GM19043 (cell line): ENCODE measurements at regions not wholly inside any gene's neighbourhood (a gene's known extent, or its start where the extent isn't known, plus 50 kb on each side); places are given as distances from the start of the nearest gene placed in this dataset.

Source experiments
- ATAC-seq: cut with Tn5 transposase; IDR thresholded peaks from one replicate; pipeline ENCODE4 v1.9.1; 2021; ENCODE audit warnings: low read depth; ENCODE audit not compliant: unreplicated experiment

DNA sequence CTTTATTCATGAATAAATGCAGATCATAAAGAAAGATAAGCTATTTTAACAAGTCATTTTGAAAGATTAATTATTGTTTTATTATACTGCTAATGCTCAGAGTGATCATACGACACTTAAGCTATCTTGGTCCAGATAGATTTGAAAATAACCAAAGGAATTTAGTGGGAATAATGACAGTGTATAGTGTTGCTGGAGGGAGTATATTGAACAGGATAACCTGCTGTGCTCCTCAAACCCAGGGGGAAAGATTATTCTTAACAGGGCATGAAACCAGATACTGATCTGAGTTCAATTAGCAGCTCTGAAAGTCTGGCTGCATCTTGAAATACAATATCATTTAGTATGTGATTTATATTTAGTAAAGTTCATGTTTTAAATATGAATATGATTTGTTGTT, 216.3 kb upstream of the ITGA4 start:
- no peak for ATAC-seq

DNA sequence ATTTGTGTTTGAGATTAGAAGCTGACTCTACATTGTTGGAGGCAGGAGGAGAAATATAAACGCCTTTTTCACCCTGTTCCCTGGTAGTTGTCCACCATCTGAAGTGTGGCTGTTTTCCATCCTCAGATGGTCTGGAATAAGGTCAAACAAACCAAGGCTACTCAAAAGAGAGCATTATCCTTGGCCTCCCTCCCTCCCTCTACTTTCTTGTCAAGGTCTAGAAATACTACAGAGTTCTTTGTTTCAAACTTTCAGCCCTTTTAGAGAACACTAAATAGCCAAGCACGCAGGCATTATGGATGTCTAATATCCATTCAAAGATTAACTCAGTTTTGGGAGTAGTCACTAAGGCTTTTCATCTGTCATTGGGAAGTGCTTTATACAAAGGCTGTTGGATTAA, 215.8 kb upstream of the ITGA4 start:
- ATAC-seq: no peak

DNA sequence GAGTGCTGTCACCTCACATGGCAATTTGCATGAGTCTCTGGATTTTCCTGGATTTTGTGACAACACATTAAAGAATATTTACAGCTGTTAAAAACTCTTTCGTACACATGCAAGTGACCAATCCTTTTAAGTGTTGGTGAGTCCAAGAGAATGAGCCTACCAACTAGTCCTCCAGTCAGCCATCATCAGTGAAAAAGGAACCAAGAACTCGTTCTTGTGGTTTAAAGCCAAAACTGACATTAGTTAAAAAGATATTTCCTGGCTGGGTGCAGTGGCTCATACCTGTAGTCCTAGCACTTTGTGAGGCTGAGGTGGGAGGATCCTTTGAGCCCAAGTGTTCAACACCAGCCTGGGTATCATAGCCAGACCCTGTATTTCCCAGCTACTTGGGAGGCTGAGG, 215.4 kb upstream of the ITGA4 start:
- ATAC-seq: peak; percentile 89

DNA sequence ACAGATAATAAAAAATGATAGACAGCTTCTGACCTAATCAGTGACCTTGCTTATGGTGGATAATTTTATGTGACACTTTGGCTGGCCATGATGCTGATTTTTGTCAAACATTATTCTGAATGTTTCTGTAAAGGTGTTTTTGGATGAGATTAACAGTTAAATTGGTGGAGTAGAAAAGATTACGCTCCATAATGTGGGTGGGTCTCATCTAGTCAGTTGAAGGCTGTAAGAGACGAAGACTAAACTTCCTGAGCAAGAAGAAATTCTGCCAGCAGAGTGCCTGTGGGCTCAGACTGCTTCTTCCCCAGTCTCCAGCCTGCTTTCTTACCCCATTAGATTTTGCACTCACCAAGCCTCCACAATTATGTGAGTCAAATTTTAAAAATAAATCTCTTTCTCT, 214.9 kb upstream of the ITGA4 start:
- ATAC-seq: no peak

DNA sequence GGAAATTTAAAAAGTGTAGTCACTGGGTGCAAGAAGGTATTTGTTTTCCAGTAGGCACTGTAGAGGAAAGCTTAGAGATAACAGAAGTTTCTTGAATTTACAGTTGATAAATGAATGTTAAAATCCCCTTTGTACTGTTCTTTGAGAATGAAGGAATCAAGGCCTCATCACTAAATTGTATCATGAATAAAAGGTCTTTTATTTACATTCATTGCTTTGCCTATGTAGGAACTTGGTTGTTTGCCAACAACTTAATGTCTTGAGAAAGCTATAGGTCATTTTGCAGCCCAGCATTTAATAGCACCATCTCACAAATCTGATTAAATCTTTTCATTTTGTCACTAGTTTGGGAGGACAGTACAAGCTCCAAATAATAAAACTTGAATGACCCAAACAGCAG, 213.9 kb upstream of the ITGA4 start:
- no peak for ATAC-seq

DNA sequence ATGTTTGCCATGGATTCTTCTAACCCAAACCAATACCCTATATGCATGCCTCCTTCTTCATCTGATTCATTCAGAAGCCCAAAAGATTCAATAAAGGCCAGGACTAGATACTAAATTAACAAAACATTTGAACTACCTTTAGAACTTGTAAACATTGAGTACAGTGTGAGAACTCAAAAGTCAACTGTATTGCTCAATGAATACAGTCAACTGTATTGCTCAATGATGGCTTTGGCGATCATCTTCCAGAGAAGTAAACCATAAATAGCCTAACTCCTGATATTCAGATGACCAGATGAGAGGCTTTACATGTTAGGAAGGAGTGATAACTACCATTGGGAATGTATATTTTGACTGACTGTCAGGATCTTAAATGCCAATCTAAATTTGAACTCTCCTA, 206.5 kb upstream of the ITGA4 start:
- ATAC-seq: no peak

DNA sequence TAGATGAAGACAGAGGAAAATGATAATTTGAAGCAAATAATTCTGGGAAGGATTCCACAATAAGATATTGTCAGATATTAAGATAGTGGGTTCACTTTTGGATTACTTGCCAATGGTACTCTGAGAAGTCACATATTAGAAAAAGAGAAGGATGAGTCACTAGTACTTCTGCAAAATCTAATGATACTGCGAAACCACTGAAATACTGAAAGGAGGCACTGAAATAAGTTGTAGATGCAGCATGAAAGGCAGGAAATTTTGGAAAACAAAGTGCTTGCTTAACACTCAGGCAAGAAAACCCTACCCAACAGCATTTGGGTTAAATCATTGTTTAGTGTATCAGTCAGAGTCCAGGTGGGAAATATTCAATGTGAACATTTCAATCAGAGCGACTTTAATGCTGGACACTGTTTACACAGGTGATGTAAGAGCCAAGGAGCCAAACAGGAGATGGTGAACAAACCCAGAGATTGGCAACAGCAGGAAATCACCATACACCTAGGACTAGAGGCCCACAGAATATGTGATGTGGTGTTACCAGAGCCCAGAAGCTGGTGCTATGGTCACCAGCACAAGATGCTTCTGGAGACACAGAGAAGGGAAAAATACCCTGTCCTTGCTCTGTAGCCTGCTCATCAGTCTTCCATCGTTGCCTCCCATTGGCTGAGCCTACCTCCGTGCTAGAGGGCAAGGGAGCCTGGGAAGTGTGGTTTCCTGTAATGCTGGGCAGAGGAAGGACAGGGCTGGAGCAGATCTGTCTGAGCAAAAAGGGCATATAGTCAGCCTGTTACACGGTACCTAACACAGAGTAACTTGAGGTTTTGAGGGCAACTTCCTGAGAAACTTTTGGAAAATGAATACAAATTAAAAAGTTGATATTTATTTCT, 204.7 kb upstream of the ITGA4 start:
- ATAC-seq: peak; percentile 66

DNA sequence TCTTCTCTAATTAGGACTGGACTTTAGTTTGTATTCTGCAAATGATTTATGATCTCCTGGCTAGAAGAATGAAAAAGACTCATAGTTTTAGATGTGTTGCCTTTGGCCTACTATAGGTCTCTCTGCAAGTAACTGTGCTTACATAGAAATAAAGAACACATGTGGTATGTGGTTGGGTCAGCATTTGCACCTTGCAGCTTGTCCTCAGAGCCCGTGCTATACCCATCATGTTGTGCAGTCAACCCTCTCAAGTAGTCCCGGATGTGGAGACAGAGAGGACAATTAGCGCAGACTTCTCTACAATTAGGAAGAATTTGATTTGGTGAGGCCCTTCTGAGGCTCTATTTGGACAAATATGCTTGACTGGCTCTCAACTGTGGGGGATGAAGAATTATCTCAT, 203.7 kb upstream of the ITGA4 start:
- no peak for ATAC-seq

DNA sequence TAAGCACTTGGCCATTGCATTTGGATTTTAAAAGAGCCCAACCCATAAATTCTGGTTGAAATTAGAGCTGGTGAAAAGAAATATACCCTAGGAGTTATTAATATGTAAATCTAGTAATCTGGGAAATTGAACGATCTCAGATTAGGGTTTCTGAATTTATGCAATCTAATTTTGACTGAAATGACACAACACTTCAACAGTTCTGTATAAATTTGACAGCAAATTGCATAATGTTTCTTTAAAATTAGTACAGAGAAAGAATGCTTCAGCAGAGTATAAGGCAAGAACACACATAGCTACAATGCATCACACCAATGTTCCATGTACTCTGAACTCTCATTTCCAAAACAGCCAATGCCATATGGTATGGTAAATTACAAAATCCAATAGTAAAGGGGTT, 201.5 kb upstream of the ITGA4 start:
- no peak for ATAC-seq

DNA sequence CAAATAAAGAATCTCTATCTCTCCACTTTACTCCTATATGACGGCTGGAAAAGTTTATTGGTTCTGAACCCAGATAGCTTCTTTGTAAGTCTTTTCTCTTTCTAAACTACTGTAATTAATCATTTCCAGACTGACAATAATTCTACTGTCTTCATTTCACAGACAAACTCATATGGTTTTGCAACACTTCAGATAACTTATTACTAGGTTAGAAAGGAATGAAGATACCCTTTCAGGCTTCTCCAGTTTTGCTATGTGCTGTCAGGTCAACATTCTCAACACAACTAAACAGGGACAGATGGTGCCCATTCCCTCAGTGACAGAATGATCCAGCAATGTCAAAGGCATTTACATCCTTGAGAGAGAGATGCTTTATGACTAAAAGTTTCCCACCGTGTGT, 198.5 kb upstream of the ITGA4 start:
- no peak for ATAC-seq

DNA sequence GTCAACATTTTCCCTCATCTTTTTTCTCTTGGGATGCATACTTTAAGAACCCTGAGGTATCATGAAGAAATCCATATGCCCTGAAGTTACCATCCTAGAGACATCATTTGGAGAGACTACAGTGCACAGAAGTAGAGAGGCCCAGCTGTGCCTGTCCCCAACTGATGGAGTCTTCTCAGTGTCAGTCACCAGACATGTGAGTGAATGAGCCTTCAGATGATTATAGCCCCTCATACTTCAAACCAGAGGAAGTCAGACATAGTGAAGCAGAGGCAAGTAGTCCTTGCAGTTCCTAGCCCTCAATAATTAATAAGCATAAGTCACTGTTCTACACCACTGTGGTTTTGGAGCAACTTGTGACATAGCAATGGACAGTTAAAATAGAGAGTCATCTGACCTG, 194.4 kb upstream of the ITGA4 start:
- ATAC-seq: no peak

DNA sequence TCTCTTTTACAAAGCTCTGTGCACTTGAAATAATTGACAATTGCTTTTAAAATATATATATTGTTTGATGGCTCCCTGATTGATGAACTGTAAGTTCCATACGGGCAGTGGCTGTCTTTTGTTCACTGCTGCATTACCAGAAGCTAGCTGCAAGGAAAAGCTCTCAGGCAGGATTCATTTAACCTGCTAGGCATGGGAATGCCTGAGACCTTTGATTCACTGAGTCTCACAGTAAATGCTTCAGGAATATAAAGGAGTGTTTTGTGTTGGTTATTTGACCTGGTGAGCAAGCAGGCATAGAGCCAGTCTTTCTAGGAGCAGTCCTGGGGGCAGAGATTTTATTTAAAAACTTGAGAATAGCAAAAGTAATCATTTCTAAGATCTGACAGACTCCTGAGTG, 193.2 kb upstream of the ITGA4 start:
- ATAC-seq: no peak

DNA sequence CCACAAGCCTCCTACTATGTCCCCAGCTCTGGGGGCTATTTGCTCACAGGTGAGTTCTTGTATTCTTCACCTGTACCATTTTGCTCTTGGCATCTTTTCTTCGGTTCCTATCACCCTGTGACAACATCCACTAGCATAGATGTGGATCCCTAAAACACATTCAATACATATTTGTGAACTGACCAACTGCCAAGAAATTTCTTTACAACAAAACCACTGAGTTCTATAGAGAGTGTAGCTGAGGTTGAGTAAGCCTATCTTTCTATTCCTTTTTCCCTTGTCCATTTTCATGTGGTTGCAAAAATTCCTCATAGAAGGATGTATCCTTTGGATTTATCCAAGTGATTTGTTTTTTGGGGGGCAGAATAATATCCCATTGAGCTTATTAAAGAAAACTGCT, 192.7 kb upstream of the ITGA4 start:
- ATAC-seq: no peak

DNA sequence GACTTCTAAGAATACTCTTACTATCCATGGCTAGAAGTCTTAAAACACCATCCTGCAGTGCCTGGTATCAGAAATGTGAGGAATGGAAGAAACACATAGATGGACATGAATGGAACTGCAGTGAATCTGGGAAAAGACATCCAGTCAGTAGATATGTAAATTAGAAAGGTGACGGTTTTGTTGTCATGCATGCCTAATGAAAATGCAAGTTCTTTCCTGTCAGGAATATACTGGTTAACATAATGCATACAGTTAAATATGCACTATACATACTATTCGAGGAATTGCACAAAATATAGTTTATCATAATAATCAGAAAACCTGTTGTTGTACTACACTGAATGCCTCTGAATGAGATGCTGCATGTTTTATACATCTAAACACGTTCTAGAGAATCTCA, 190.6 kb upstream of the ITGA4 start:
- no peak for ATAC-seq

DNA sequence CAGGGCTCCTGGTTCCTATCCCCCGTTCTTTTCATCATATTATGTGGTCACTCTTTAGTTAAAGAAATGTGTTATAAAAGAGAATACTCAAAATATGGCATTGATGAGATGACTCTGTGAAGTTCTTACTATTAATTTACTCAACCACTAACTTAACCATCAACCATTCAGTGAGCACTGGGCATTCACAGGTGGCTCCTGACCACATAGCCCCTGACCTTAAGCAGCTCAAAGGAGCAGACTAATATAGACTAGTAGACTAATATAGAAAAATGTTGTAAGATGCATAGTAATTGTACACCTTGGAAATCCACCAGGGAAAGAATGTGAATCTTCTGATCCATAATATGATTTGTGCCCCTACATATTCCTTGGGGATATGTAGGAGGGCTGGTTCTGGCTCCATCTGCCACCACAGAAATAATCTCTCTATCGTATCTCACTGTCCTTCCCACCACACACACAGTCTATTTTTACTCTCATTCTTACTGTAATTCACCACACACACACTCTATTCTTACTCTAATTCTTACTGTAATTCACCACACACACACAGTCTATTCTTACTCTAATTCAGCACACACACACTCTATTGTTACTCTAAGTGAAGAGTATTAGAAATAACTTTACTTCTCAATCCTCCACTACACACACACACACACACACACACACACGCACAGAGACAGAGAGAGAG, 188.9 kb upstream of the ITGA4 start:
- no peak for ATAC-seq

DNA sequence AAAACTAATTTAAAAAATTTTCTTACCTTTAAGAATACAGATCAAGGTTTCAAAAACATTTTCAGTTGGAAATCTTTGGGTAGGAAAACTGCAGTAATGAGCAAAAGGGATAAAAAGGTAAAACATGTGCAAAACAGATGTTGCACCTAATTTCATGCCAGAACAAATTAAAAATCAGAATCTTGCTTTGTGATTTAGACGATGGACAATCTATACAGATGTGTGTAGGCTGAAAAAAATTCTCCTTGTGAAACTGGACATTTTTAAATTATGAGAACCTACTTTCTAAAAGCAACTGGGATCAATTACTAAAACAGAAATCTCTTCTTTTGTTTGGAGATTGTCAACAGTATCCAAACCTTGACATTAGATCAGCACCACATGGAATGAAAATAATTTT, 183.2 kb upstream of the ITGA4 start:
- ATAC-seq: no peak

DNA sequence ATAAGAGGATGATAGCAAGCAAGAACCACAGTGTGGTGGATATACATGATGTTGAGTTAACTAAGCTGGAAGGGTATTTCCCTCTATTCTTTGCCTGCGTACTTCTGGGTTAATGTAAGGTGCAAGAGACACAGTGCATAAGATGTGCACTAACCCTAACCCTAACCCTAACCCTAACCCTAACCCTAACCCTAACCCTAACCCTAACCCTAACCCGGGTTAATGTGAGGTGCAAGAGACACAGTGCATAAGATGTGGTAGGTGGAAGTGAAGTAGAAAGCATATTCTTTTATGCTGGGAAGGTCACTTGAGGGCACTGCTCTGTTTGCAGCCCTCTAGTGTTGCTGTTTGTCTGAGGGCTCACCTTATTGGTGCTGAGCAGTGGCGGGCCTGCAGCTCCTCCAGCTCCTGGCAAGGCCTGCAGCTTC, 181.5 kb upstream of the ITGA4 start:
- ATAC-seq: no peak

DNA sequence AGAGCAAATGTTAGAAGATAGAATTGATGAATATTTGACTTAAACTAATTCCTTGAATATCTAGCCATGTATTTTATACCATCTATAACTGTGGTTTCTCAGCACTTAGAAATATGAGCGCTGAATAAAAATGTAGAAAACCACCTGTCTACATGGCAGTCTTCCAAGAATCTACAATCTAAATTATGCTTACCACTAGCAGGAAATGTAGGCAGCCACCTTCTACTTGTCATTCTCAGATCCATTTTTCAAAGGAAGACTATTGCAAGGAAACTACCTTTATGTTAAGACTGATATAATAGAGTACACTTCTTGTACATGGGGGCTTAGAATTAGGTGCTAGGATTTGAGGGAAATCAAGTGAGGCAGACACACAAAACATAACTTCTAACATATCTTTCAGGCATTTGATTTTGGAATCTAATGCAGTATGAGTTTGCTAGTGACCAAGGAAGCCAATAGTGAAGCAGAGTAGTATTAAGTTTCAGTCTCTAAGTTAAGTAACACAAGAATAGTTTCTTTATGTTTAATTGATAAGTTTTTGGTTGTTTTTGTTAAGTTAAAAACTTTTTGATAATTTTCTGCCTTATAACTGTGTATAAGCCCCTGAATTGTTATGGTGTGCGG, 175.9 kb upstream of the ITGA4 start:
- ATAC-seq: no peak

DNA sequence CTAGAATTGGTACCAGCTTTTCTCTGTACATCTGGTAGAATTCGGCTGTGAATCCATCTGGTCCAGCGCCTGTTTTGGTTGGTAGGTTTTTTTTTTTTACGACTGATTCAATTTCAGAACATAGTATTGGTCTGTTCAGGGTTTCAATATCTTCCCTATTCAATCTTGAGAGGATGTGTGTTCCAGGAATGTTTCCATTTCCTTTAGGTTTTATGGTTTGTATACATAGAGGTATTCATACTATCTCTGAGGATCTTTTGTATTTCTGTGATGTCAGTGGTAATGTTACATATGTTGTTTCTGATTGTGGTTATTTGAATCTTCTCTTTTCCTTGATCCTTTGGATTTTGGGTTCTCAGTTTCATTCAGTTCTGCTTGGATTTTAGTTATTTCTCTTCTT, 172.1 kb upstream of the ITGA4 start:
- ATAC-seq: no peak

DNA sequence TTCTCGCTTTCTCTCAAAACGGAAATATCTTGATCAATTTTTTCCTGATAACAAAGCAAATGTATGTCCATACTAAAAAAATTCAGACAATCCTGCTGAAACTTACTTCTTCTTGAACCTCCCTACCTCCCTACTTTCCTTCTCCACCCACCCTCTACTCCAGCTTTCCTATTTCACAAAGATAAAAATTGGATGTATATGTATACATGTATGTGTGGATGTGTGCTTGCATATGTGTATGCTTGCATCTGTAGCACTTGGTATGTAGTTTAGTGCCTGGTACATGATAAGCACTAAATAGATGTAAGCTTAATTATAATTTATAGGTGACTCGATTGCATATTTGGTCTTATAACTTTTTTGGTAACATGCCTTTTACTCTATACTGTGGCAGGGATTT, 167.5 kb upstream of the ITGA4 start:
- ATAC-seq: no peak

DNA sequence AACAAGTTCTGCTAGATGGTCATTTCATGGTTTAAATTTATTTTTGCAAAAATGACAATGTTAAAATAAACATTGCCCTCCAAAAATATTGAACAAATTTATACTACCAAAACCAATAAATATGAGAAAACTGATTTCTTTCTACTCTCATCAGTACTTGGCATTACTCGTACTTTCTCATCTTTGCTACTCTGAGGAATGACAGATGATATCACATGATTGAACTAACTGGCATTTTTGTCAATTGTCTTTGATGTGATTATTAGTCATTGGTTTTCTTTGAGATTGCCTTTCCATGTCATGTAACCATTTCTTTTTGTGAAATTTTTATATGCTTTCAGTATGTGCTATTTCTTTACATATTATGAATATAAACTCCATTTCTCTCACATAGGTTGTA, 167.0 kb upstream of the ITGA4 start:
- ATAC-seq: no peak

DNA sequence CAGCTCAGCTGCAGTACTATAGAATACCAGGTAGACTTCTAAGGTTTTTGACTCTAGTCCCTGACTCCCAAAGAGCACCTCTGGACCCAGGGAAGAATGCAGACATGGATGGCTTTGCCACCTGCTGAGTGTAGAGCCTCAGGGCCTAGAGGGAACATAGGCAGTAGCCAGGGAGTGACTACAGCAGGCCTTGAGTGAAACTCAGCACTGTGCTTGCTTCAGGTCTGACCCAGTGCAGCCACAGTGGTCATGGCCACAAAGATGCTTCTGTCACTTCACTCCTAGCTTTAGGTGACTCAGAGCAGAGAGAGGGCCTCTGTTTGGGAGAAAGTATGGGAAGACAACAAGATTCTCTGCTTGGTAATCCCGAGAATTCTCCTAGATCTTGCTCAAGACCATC, 162.2 kb upstream of the ITGA4 start:
- ATAC-seq: no peak
